HL-60 (cell line): ENCODE measurements at regions not wholly inside any gene's neighbourhood (a gene's known extent, or its start where the extent isn't known, plus 50 kb on each side); places are given as distances from the start of the nearest gene placed in this dataset.

Experiments used
- DNase-seq, 2 experiments: peaks; one replicate each; pipeline ENCODE4 v3.0.0-alpha.2; 2010 to 2020; ENCODE audit warnings: low read depth in 1 of 2, low spot score in 1 of 2
- H3K27ac ChIP-seq: fragments of 250-450 bp; sonication (Bioruptor Pico); replicated peaks from 2 replicates; pipeline ENCODE4 v1.5.1; 2020; ENCODE audit warnings: mild to moderate bottlenecking, moderate library complexity
- H3K27me3 ChIP-seq: fragments of 250-450 bp; sonication (Bioruptor Pico); 2 replicates; pipeline ENCODE4 v1.5.1; 2021; ENCODE audit warnings: mild to moderate bottlenecking, moderate library complexity; ENCODE audit not compliant: insufficient read depth, poor library complexity, severe bottlenecking
- H3K4me3 ChIP-seq: replicated peaks from 2 replicates; pipeline ENCODE4 v1.5.1; 2011; ENCODE audit warnings: mild to moderate bottlenecking, control low read depth, low read length; ENCODE audit not compliant: insufficient read depth
- CTCF ChIP-seq: IDR thresholded peaks from one replicate; pipeline ENCODE4 v1.5.1; 2011; ENCODE audit warnings: low read length, control low read depth, inconsistent platforms; ENCODE audit not compliant: insufficient read depth
- GABPA ChIP-seq: IDR thresholded peaks from 2 replicates; pipeline ENCODE4 v1.6.1; 2012; ENCODE audit warnings: low read depth
- POLR2AphosphoS5 ChIP-seq: IDR thresholded peaks from 2 replicates; pipeline ENCODE4 v1.6.1; 2012; ENCODE audit warnings: low read depth
- SPI1 ChIP-seq: IDR thresholded peaks from 2 replicates; pipeline ENCODE4 v1.6.1; 2012; ENCODE audit warnings: low read depth, mild to moderate bottlenecking, borderline replicate concordance
- TF ChIP-seq, protein P1 (sequence below): IDR thresholded peaks from 2 replicates; pipeline ENCODE4 v1.6.1; 2012; ENCODE audit warnings: low read depth; ENCODE audit not compliant: insufficient replicate concordance

DNA sequence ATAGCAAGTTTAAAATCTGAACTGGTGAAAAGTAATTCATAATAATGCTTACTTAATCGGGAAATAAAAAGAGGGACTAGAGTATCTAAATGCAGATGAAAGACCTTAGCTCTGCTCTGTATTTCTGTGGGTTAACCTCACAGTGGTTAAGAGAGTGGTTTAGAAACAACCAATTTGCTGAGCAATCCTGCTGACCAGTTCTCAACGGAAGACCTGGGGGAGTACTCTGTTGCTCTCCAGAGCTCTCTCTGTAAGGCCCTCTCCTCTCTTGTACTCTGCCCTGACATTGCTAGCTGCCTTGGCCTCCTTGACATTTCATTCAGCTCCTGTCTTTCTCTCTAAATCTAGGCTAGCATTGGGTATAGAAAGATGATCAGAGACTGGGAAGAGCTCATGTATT, 1186.6 kb upstream of the SEMA6A start:
- DNase-seq, result peak in 1 of 2 experiments; percentile 50
- H3K4me3 ChIP-seq, result no peak overlapping the region
- TF ChIP-seq, protein P1, sequence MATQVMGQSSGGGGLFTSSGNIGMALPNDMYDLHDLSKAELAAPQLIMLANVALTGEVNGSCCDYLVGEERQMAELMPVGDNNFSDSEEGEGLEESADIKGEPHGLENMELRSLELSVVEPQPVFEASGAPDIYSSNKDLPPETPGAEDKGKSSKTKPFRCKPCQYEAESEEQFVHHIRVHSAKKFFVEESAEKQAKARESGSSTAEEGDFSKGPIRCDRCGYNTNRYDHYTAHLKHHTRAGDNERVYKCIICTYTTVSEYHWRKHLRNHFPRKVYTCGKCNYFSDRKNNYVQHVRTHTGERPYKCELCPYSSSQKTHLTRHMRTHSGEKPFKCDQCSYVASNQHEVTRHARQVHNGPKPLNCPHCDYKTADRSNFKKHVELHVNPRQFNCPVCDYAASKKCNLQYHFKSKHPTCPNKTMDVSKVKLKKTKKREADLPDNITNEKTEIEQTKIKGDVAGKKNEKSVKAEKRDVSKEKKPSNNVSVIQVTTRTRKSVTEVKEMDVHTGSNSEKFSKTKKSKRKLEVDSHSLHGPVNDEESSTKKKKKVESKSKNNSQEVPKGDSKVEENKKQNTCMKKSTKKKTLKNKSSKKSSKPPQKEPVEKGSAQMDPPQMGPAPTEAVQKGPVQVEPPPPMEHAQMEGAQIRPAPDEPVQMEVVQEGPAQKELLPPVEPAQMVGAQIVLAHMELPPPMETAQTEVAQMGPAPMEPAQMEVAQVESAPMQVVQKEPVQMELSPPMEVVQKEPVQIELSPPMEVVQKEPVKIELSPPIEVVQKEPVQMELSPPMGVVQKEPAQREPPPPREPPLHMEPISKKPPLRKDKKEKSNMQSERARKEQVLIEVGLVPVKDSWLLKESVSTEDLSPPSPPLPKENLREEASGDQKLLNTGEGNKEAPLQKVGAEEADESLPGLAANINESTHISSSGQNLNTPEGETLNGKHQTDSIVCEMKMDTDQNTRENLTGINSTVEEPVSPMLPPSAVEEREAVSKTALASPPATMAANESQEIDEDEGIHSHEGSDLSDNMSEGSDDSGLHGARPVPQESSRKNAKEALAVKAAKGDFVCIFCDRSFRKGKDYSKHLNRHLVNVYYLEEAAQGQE, result no peak
- no peak for TF ChIP-seq GABPA
- no peak for TF ChIP-seq POLR2AphosphoS5
- no peak for TF ChIP-seq CTCF

GRCh38 chr5:117759849-117760499, 1185.4 kb upstream of the SEMA6A start:
- TF ChIP-seq POLR2AphosphoS5, result no peak
- no peak for TF ChIP-seq SPI1
- TF ChIP-seq GABPA, result no peak
- no peak for TF ChIP-seq CTCF
- TF ChIP-seq, protein P1, result no peak
- Histone ChIP-seq H3K4me3 (no peak overlapping the region), H3K27ac (no peak overlapping the region), H3K27me3 (no peaks in the 10 kb centered on the region)
- DNase-seq, result no peak

More for the DNA sequence above, 1186.6 kb upstream of the SEMA6A start:
- Histone ChIP-seq H3K27ac (peak overlapping the region; percentile 60), H3K27me3 (no peaks in the 10 kb centered on the region)

DNA sequence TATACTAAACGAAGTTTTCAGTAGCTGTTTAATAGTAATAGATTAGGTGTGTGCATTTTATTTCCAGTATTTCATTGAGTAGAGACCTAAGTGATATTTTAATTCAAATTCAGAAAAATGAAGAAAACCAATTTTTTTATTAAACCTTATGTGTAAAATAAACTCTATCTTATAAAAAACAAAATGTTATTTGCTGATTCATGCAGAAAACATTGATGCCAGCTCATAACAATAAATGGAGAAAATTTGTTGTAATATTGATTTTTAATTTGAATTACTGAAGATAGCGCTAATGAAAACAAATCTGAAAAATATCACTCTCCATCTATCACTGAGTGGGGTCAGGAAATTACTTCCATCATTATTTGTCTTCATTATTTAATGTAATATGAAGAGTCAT, 1177.8 kb upstream of the SEMA6A start:
- no peak overlapping the region for H3K27ac ChIP-seq
- H3K27me3 ChIP-seq, result no peaks in the 10 kb centered on the region
- H3K4me3 ChIP-seq, result no peak overlapping the region
- TF ChIP-seq SPI1, result no peak
- TF ChIP-seq POLR2AphosphoS5, result no peak
- TF ChIP-seq GABPA, result no peak
- no peak for DNase-seq

- Histone ChIP-seq H3K4me3 (no peak overlapping the region), H3K27ac (no peak overlapping the region), H3K27me3 (no peaks in the 10 kb centered on the region)
- no peak for DNase-seq
- TF ChIP-seq, protein P1, result no peak
- no peak for TF ChIP-seq GABPA
These were observed 1173.7 kb upstream of the SEMA6A start for GRCh38 chr5:117748336-117748735.
